ENCODE measurements at regions not wholly inside any gene's neighbourhood (a gene's known extent, or its start where the extent isn't known, plus 50 kb on each side); places are given as distances from the start of the nearest gene placed in this dataset.
A peak's percentile ranks its signal among the peaks of the same experiment; 100 is the strongest.

GRCh38 chr1:239976130-239976968, 115.3 kb upstream of the FMN2 start:
- no peaks in the 10 kb centered on the region for H3K27me3 ChIP-seq
- intact Hi-C loops (cut with DNase I): no loop called here
- H3K4me1 ChIP-seq: no peaks in the 10 kb centered on the region
- no peak for DNase-seq (ENCODE audit: extremely low spot score in 2 of 2)
- H3K9me3 ChIP-seq: no peaks in the 10 kb centered on the region
- no peaks in the 10 kb centered on the region for H3K36me3 ChIP-seq
- no peak overlapping the region for H3K4me3 ChIP-seq
- TF ChIP-seq POLR2AphosphoS5 (IDR thresholded peaks at IDR 0.05; ENCODE audit: insufficient read depth in 1 of 2, low read depth in 1 of 2) (no peak), POLR2A (IDR thresholded peaks at IDR 0.05) (no peak), CTCF (IDR thresholded peaks at IDR 0.05) (peak; percentile 34 to 79 (median 65))
- H3K27ac ChIP-seq: no peak overlapping the region

- no peak overlapping the region for H3K27ac ChIP-seq
- intact Hi-C loops (cut with DNase I): no loop called here
These were observed 114.3 kb upstream of the FMN2 start for GRCh38 chr1:239977416-239977815.

GRCh38 chr1:239979456-239979855, 112.2 kb upstream of the FMN2 start:
- TF ChIP-seq CTCF (IDR thresholded peaks at IDR 0.05): no peak
- no peak for TF ChIP-seq POLR2A (IDR thresholded peaks at IDR 0.05)
- no peak for TF ChIP-seq POLR2AphosphoS5 (IDR thresholded peaks at IDR 0.05; ENCODE audit: insufficient read depth in 1 of 2, low read depth in 1 of 2)
- Histone ChIP-seq H3K27ac (no peak overlapping the region), H3K4me3 (no peak overlapping the region), H3K9me3 (no peaks in the 10 kb centered on the region), H3K36me3 (no peaks in the 10 kb centered on the region), H3K27me3 (no peaks in the 10 kb centered on the region), H3K4me1 (no peaks in the 10 kb centered on the region)
- no peak for DNase-seq (ENCODE audit: extremely low spot score in 2 of 2)
- intact Hi-C loops (cut with DNase I): no loop called here

More at GRCh38 chr1:239977416-239977815, 114.3 kb upstream of the FMN2 start:
- H3K27me3 ChIP-seq: no peaks in the 10 kb centered on the region
- no peaks in the 10 kb centered on the region for H3K9me3 ChIP-seq
- H3K4me3 ChIP-seq: no peak overlapping the region
- TF ChIP-seq POLR2AphosphoS5 (IDR thresholded peaks at IDR 0.05; ENCODE audit: insufficient read depth in 1 of 2, low read depth in 1 of 2): no peak
- TF ChIP-seq POLR2A (IDR thresholded peaks at IDR 0.05): no peak
- no peak for TF ChIP-seq CTCF (IDR thresholded peaks at IDR 0.05)
- DNase-seq (ENCODE audit: extremely low spot score in 2 of 2): no peak
- H3K36me3 ChIP-seq: no peaks in the 10 kb centered on the region
- H3K4me1 ChIP-seq: no peaks in the 10 kb centered on the region

- H3K27ac ChIP-seq: no peak overlapping the region
- H3K9me3 ChIP-seq: no peaks in the 10 kb centered on the region
- H3K4me3 ChIP-seq: no peak overlapping the region
- no peaks in the 10 kb centered on the region for H3K4me1 ChIP-seq
- DNase-seq (ENCODE audit: extremely low spot score in 2 of 2): no peak
- no peaks in the 10 kb centered on the region for H3K36me3 ChIP-seq
- intact Hi-C loops (cut with DNase I): no loop called here
- no peaks in the 10 kb centered on the region for H3K27me3 ChIP-seq
- TF ChIP-seq POLR2A (IDR thresholded peaks at IDR 0.05) (no peak), CTCF (IDR thresholded peaks at IDR 0.05) (no peak), POLR2AphosphoS5 (IDR thresholded peaks at IDR 0.05; ENCODE audit: insufficient read depth in 1 of 2, low read depth in 1 of 2) (no peak)
These were observed 108.9 kb upstream of the FMN2 start for GRCh38 chr1:239982762-239983161.

- Histone ChIP-seq H3K4me3 (no peak overlapping the region), H3K4me1 (no peaks in the 10 kb centered on the region), H3K9me3 (no peaks in the 10 kb centered on the region), H3K27ac (no peak overlapping the region), H3K36me3 (no peaks in the 10 kb centered on the region), H3K27me3 (no peaks in the 10 kb centered on the region)
- intact Hi-C loops (cut with DNase I): no loop called here
- DNase-seq (ENCODE audit: extremely low spot score in 2 of 2): no peak
- TF ChIP-seq POLR2A (IDR thresholded peaks at IDR 0.05): no peak
- no peak for TF ChIP-seq CTCF (IDR thresholded peaks at IDR 0.05)
- no peak for TF ChIP-seq POLR2AphosphoS5 (IDR thresholded peaks at IDR 0.05; ENCODE audit: insufficient read depth in 1 of 2, low read depth in 1 of 2)
These were observed 106.6 kb upstream of the FMN2 start for GRCh38 chr1:239985044-239985443.

Data from vagina (tissue), 2 donors.